ENCODE measurements at regions not wholly inside any gene's neighbourhood (a gene's known extent, or its start where the extent isn't known, plus 50 kb on each side); places are given as distances from the start of the nearest gene placed in this dataset.

GRCh38 chr4:108247387-108248049 is 78.8 kb upstream of the LEF1 start:
- TF ChIP-seq CTCF (IDR thresholded peaks at IDR 0.05) = no peak
- TF ChIP-seq POLR2AphosphoS5 (IDR thresholded peaks at IDR 0.05) = no peak

Data from esophagus muscularis mucosa (tissue), 3 donors.